Duodenal mucosa (tissue), 2 donors: ENCODE measurements at regions not wholly inside any gene's neighbourhood (a gene's known extent, or its start where the extent isn't known, plus 50 kb on each side); places are given as distances from the start of the nearest gene placed in this dataset.

Experiments used
- H3K27ac ChIP-seq: one replicate; pipeline ENCODE4 v1.7.0; 2013; ENCODE audit warnings: low read depth, low read length
- H3K27me3 ChIP-seq, 2 donors: one replicate each; pipeline ENCODE4 v1.7.0; 2013; ENCODE audit warnings: low read length in 2 of 2, control low read depth in 1 of 2; ENCODE audit not compliant: insufficient read depth in 2 of 2, control insufficient read depth in 1 of 2
- H3K36me3 ChIP-seq, 2 donors: one replicate each; pipeline ENCODE4 v1.7.0; 2013; ENCODE audit warnings: low read length in 2 of 2, control low read depth in 1 of 2; ENCODE audit not compliant: insufficient read depth in 2 of 2, control insufficient read depth in 1 of 2
- H3K4me1 ChIP-seq, 2 donors: one replicate each; pipeline ENCODE4 v1.7.0; 2013; ENCODE audit warnings: low read length in 2 of 2, control low read depth in 1 of 2; ENCODE audit not compliant: insufficient read depth in 2 of 2, control insufficient read depth in 1 of 2
- H3K4me3 ChIP-seq, 2 donors: one replicate each; pipeline ENCODE4 v1.7.0; 2013; ENCODE audit warnings: low read length in 2 of 2, low read depth in 1 of 2
- H3K9ac ChIP-seq, 2 donors: one replicate each; pipeline ENCODE4 v1.7.0; 2013; ENCODE audit warnings: low read length in 2 of 2, low read depth in 1 of 2
- H3K9me3 ChIP-seq, 2 donors: one replicate each; pipeline ENCODE4 v1.7.0; 2013; ENCODE audit warnings: low read length in 2 of 2, control low read depth in 1 of 2; ENCODE audit not compliant: control insufficient read depth in 1 of 2

- H3K27me3 ChIP-seq = no peaks in the 10 kb centered on the region
- H3K4me3 ChIP-seq = no peak overlapping the region
- H3K9ac ChIP-seq = no peak overlapping the region
- no peaks in the 10 kb centered on the region for H3K36me3 ChIP-seq
- no peaks in the 10 kb centered on the region for H3K9me3 ChIP-seq
- no peaks in the 10 kb centered on the region for H3K4me1 ChIP-seq
- H3K27ac ChIP-seq = no peak overlapping the region
Measured at GRCh38 chr2:221019668-221020067, 552.4 kb downstream of the EPHA4 start.

- H3K9ac ChIP-seq = no peak overlapping the region
- no peaks in the 10 kb centered on the region for H3K9me3 ChIP-seq
- H3K36me3 ChIP-seq = no peaks in the 10 kb centered on the region
- H3K27me3 ChIP-seq = no peaks in the 10 kb centered on the region
- H3K27ac ChIP-seq = no peak overlapping the region
- no peaks in the 10 kb centered on the region for H3K4me1 ChIP-seq
- no peak overlapping the region for H3K4me3 ChIP-seq
Measured at GRCh38 chr2:221022554-221022953, 549.5 kb downstream of the EPHA4 start.

- H3K9ac ChIP-seq = no peak overlapping the region
Measured at GRCh38 chr2:221025398-221025797, 546.7 kb downstream of the EPHA4 start.

GRCh38 chr2:221034026-221034701, 537.9 kb downstream of the EPHA4 start:
- Histone ChIP-seq H3K27me3 (no peaks in the 10 kb centered on the region), H3K9me3 (no peaks in the 10 kb centered on the region), H3K9ac (no peak overlapping the region), H3K4me1 (no peaks in the 10 kb centered on the region), H3K36me3 (no peaks in the 10 kb centered on the region), H3K27ac (no peak overlapping the region), H3K4me3 (no peak overlapping the region)

More at GRCh38 chr2:221025398-221025797, 546.7 kb downstream of the EPHA4 start:
- H3K9me3 ChIP-seq = no peaks in the 10 kb centered on the region
- no peak overlapping the region for H3K4me3 ChIP-seq
- H3K36me3 ChIP-seq = no peaks in the 10 kb centered on the region
- H3K4me1 ChIP-seq = no peaks in the 10 kb centered on the region
- no peaks in the 10 kb centered on the region for H3K27me3 ChIP-seq
- H3K27ac ChIP-seq = no peak overlapping the region

GRCh38 chr2:221034973-221035372, 537.1 kb downstream of the EPHA4 start:
- H3K9ac ChIP-seq = no peak overlapping the region
- H3K4me1 ChIP-seq = no peaks in the 10 kb centered on the region
- no peak overlapping the region for H3K4me3 ChIP-seq
- H3K9me3 ChIP-seq = no peaks in the 10 kb centered on the region
- no peaks in the 10 kb centered on the region for H3K27me3 ChIP-seq
- H3K27ac ChIP-seq = no peak overlapping the region
- H3K36me3 ChIP-seq = no peaks in the 10 kb centered on the region

- H3K27me3 ChIP-seq = no peaks in the 10 kb centered on the region
- H3K4me1 ChIP-seq = no peaks in the 10 kb centered on the region
- no peaks in the 10 kb centered on the region for H3K36me3 ChIP-seq
- H3K4me3 ChIP-seq = no peak overlapping the region
- no peak overlapping the region for H3K9ac ChIP-seq
- H3K27ac ChIP-seq = no peak overlapping the region
- no peaks in the 10 kb centered on the region for H3K9me3 ChIP-seq
Measured at GRCh38 chr2:221042926-221043325, 529.2 kb downstream of the EPHA4 start.

- no peaks in the 10 kb centered on the region for H3K9me3 ChIP-seq
- no peak overlapping the region for H3K9ac ChIP-seq
- H3K27me3 ChIP-seq = no peaks in the 10 kb centered on the region
Measured at GRCh38 chr2:221044781-221045180, 527.3 kb downstream of the EPHA4 start.

GRCh38 chr2:221050020-221050795, 521.9 kb downstream of the EPHA4 start:
- no peaks in the 10 kb centered on the region for H3K4me1 ChIP-seq
- H3K27me3 ChIP-seq = no peaks in the 10 kb centered on the region
- no peak overlapping the region for H3K9ac ChIP-seq
- no peak overlapping the region for H3K27ac ChIP-seq
- H3K4me3 ChIP-seq = no peak overlapping the region
- H3K36me3 ChIP-seq = no peaks in the 10 kb centered on the region
- H3K9me3 ChIP-seq = no peaks in the 10 kb centered on the region

More at GRCh38 chr2:221044781-221045180, 527.3 kb downstream of the EPHA4 start:
- H3K4me3 ChIP-seq = no peak overlapping the region
- no peaks in the 10 kb centered on the region for H3K4me1 ChIP-seq
- no peaks in the 10 kb centered on the region for H3K36me3 ChIP-seq
- H3K27ac ChIP-seq = no peak overlapping the region

- H3K9me3 ChIP-seq = no peaks in the 10 kb centered on the region
- H3K36me3 ChIP-seq = no peaks in the 10 kb centered on the region
- H3K4me3 ChIP-seq = no peak overlapping the region
- no peak overlapping the region for H3K9ac ChIP-seq
- H3K27ac ChIP-seq = no peak overlapping the region
- H3K4me1 ChIP-seq = no peaks in the 10 kb centered on the region
- H3K27me3 ChIP-seq = no peaks in the 10 kb centered on the region
Measured at GRCh38 chr2:221051162-221051561, 520.9 kb downstream of the EPHA4 start.

GRCh38 chr2:221060376-221060775, 511.7 kb downstream of the EPHA4 start:
- Histone ChIP-seq H3K27ac (no peak overlapping the region), H3K4me1 (no peaks in the 10 kb centered on the region), H3K4me3 (no peak overlapping the region), H3K36me3 (no peaks in the 10 kb centered on the region), H3K27me3 (no peaks in the 10 kb centered on the region), H3K9ac (no peak overlapping the region), H3K9me3 (no peaks in the 10 kb centered on the region)
